AG09319 (cell line): ENCODE measurements at regions not wholly inside any gene's neighbourhood (a gene's known extent, or its start where the extent isn't known, plus 50 kb on each side); places are given as distances from the start of the nearest gene placed in this dataset.

ENCODE experiments used
- DNase-seq: peaks from one replicate; pipeline ENCODE4 v3.0.0-alpha.2; 2010; ENCODE audit warnings: low read depth; ENCODE audit errors: extremely low read depth
- CTCF ChIP-seq: IDR thresholded peaks from 2 replicates; pipeline ENCODE4 v1.5.1; 2011; ENCODE audit warnings: low read depth, mild to moderate bottlenecking, inconsistent platforms, low read length, moderate library complexity

- no peak for TF ChIP-seq CTCF
- DNase-seq = no peak
Measured at GRCh38 chr6:44042989-44043478, 84.2 kb downstream of the MRPL14 start.

GRCh38 chr6:44042261-44042988 lies 84.8 kb downstream of the MRPL14 start:
- TF ChIP-seq CTCF = no peak
- DNase-seq = no peak

- TF ChIP-seq CTCF = no peak
- peak; percentile 92 for DNase-seq
Measured at GRCh38 chr6:44041461-44042260, 85.6 kb downstream of the MRPL14 start.

GRCh38 chr6:44040786-44041185 lies 86.5 kb downstream of the MRPL14 start:
- DNase-seq = no peak
- TF ChIP-seq CTCF = no peak

GRCh38 chr6:44039839-44040350 lies 87.4 kb downstream of the MRPL14 start:
- DNase-seq = no peak
- no peak for TF ChIP-seq CTCF

- TF ChIP-seq CTCF = no peak
- no peak for DNase-seq
Measured at GRCh38 chr6:44039191-44039719, 88.0 kb downstream of the MRPL14 start.
